ENCODE measurements at regions not wholly inside any gene's neighbourhood (a gene's known extent, or its start where the extent isn't known, plus 50 kb on each side); places are given as distances from the start of the nearest gene placed in this dataset.

DNA sequence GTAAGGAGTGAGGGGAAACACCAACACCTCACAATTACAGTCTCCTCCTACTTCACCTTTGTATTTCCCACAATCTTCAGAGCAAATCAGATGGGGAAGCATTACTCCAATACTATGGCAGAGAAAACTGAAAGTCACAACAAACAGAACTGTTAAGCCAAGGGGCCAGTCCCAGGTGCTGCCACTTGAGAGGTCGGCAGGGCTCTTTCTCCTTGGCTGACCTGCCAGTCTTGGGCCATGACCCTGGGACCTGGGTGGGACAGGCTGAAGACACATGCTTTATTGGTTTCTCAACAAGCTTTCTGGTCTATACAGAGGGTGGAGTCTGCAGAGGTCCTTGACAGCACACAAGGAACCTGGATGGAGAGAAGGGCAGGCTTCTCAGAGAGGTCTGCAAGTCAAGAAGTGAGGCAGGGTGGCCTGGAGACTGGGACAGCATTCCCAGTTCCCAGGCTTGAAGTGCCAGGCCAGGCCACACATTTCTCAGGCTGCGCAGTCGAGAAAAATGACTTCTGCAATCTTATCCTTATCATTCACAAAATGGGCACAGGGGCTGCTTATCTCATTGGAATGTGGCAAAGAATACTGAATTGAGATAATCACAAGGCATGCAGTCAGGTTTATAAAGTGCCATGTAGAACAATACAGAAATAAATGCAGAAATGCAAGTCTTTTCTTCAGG, 301.0 kb downstream of the CXCL12 start:
- no peak for DNase-seq

DNA sequence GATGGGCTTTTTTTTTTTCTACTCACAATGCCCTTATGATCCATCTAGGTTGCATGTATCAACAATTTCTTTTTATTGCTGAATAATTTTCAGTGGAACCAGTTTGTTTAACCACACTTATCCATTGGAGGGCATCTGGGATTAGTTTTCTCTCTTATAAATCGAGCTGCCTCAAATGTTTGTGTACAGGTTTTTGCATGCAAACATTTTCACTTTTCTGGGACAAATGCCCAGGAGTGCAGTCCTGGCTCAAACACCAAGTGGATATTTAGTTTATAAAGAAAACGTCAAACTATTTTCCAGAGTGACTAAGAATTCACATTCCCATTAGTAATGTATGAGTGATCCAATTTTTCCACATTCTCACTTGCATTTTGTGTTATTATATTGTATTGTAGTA, 313.4 kb downstream of the CXCL12 start:
- DNase-seq, result no peak

GRCh38 chr10:44070282-44070681, 314.6 kb downstream of the CXCL12 start:
- no peak for DNase-seq

DNA sequence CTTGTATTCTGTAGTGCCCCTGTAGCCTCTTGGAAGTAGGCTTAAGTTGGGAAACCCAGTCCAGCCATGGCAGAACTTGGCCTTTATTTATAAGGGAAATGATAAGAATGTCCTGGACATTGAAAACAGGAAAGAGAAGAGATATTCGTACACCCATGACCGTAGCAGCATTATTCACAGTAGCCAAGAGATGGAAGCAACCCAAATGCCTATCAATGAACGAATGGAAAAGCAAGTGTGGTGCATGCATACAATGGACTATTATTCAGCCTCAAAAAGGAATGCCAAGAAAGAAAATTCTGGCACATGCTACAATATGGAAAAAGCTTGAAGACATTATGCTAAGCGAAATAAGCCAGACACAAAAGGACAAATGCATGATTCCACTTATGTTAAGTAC, 315.3 kb downstream of the CXCL12 start:
- no peak for DNase-seq

GRCh38 chr10:44068716-44069482, 316.0 kb downstream of the CXCL12 start:
- DNase-seq, result no peak

DNA sequence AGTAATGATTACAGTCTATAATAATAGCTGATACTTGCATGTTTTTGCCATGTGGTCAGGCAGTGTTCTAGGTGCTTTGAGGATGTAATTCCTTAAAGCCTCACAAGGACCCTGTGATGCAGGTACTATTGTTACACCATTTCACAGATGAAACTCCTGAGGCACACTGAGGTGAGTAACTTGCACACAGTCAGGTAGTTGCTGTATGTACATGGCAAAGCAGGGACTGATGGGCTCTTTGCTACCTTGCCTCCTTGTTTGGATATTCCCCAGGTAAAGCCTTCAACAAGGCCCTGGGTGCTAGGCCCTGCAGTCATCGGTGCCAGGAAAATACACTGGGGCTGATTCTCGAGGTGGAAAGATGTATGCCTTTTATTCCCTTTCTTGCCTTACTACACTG, 317.5 kb downstream of the CXCL12 start:
- DNase-seq, result no peak

DNA sequence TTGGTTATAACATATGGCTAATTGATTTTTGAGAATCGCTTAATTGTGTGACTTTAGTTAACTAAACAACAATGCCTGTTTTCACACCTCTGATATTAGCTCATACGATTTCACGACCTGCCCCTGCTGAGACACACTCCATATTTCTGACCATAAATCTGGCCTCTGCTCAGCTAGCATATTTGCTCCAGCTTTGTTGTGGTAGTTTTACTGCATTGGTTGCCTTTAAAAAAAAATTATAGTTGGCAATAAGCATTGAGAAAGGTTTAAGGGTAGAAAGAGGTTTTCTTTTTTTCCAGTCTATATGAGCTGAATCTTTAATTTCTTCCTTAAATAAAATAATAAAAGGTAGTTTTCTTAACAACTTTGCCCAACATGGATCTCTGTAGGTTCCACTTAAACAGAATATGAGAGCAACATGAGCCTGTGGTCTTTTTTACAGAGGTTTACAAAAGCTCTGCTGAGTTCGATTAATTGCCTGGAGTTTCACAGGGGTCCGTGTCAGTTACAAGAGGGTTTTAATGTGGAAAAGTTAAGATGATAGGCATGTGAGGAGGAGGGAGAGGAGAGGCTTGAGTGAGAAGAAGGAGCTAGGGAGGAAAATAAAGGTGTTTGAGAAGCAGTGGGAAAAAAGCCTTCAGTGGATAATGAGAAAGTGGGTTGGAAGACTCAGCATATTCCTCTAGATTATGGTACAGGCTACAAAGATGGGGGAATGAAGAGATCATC, 318.2 kb downstream of the CXCL12 start:
- no peak for DNase-seq

DNA sequence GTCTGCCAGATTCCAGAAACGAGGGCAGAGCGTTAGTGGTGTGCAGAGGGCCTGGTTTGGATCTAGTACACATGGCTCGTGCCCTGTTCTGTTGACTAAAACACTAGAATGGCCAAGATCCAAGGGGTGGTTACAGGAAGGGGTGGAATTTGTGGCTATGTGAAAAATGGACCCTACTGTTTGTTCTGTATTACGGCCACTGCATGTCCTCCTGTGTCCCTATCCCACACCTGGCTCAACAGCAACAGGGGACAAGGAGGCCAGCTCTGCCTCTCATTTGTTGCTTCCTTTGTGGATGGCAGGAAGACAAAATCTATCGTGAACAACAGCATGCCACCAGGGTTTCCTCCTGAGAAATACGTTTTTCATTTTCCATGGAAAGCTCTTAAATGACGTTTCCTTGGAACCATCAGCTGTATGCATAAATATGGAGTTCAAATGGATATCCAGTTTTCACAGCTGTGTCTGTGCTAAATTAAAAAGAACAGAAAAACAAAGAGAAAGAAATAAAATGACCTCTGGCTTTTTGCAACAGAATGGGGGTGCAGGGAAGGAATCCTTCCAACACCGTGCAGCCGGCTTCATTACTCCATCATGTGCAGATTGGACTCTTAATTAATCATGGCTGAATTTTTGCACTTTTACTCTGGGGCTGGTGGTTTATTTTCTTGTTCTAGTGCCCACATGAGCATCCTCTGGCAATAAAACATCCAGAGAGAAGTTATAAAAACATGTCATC, 318.9 kb downstream of the CXCL12 start:
- no peak for DNase-seq

DNA sequence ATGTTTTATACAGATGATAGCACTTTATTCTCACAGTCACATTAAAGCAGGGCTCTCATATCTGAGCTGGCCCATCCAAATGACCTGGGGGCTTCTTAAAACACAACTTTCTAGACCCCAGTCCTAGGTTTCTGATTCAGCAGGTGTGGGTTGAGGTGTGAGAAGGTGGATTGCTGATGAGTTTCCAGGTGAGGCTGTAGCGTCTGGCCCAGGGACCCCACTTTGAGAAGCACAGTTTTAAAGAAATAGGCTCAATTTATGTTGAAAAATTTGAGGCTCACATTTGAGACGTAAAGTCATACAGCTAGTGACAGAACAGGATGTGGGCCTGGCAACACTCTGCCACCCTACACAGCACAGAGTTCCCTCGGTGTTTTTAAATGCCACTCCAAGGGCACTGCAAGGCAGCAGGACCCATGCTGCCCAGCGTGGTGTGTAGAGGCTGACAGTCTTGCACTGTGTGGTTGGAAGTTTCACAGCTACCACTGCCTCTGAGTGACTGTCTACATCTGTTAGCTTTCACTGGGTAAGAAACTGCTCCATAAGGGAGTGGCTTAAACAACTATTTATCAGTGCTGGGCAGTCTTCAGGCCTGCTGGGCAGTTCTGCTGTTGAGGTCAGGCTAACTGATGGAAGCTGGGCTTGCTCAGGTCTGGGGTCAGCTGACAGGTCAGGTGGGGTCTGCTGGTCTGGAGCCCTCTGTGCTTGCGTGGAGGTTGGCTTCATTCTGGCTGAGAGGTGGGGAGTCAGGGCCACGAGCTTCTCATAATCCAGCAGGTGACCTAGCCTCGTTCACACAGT, 319.7 kb downstream of the CXCL12 start:
- DNase-seq, result no peak

DNA sequence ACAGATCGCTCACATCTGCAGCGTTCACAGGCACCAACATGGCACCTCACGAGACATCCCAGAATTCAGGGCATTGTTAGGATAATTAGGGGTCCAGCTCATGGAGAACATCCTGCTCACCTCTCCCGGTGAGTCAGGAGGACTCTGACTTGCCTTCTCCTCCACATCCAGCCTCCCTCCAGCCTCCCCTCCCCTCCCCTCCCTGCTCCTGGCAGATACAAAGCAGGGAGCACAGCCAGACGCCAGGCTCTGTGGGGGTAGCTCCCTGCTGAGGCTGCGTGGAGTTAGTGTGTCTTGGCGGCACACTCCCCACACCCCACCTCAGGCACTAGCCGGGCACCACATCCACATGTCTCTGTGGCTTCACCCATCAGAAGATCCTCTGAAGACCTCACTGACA, 320.6 kb downstream of the CXCL12 start:
- DNase-seq, result no peak

GRCh38 chr10:44063686-44064085, 321.2 kb downstream of the CXCL12 start:
- no peak for DNase-seq

- no peak for DNase-seq
Observed at GRCh38 chr10:44060719-44061118, 324.2 kb downstream of the CXCL12 start.

- DNase-seq, result no peak
Observed at GRCh38 chr10:44060221-44060620, 324.7 kb downstream of the CXCL12 start.

DNA sequence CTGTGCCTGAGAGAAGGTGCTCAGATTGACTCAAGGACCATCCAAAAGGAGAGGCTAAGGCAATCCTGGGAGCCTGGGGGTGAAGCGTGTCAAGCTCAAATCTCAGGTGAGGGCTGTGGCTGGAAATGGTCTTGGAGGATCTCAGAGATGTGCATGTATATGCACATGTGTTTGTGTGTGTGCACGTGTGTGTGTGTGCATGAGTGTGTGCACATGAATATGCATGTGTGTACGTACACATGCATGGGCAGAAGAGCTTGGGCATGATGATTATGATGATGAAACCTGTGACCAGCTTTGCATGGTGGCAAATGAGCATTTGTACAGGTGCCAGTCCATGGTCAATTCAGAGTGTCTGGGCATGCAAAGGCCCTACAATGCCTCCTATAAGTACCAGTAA, 326.6 kb downstream of the CXCL12 start:
- DNase-seq, result no peak

- no peak for DNase-seq
Observed at GRCh38 chr10:44056967-44057805, 327.7 kb downstream of the CXCL12 start.

GRCh38 chr10:44056206-44056605, 328.7 kb downstream of the CXCL12 start:
- no peak for DNase-seq

DNA sequence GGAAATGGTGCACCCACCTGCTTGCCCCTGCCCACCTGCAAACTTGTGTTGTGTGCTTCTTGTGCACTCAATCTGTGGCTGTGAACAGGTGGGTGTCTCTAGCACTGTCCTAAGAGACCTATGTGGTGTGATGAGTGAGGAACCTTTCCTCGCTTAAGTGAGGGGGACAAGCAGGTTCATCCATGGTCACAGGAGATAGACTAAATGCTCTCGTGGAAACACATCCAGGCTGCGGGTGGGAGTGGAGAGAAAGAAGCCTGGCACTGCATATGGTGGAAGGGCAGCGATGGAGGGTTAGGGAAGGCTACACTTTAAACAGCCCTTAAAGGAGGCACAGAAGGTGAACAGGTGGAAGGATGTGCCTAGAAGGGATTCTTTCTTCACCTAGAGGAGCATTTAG, 330.9 kb downstream of the CXCL12 start:
- DNase-seq, result no peak

GRCh38 chr10:44053391-44053790, 331.5 kb downstream of the CXCL12 start:
- no peak for DNase-seq

DNA sequence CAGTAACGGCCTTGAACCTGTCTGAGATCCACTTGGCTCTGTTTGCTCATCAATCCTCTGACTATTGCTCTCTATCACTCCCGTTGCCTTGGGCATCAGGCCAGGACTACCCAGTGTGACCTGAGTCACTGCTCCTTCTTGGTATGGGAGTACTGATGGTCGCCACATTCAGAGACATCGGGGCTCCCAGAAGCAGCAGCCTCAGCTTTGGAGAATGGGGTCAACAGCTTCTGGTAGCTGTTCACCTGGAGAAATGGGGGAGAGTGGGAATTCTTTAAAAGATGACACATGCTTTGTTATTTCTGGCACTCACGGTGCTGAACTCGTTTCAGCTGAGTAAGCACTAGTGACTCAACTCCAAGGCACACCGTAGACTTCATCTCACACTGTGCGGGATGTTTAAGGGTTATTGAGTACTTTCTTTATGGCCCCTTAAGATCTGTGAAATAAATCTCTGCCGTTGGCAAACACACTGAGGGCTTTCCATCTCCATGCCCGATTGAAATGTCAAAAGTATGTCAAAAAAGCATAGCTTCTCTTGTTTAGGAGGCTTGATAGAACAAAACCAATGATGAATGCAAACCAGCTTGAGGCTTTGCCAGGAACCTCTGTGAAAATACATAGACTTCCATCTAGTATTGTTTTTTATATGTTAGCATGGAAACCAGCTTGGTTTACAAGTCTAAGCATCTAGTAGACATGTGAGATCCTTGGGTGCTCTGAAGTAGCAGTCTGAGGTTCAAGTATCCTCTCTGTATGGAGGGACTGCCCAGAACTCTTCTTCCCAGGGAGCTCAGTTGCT, 333.1 kb downstream of the CXCL12 start:
- no peak for DNase-seq

- DNase-seq, result no peak
Observed at GRCh38 chr10:44051091-44051490, 333.8 kb downstream of the CXCL12 start.

Data from stimulated activated CD4-positive, alpha-beta T cell treated with anti-CD3 and anti-CD28 coated beads, Interleukin-4, amount 100 ng/mL, for 24 hours (primary cell).